Uterus (tissue), 2 donors: ENCODE measurements at regions not wholly inside any gene's neighbourhood (a gene's known extent, or its start where the extent isn't known, plus 50 kb on each side); places are given as distances from the start of the nearest gene placed in this dataset.
"Not testable (repeated sequence)": the region's sequence is repeated elsewhere in the genome, so short reads cannot be mapped to it uniquely, and the experiment has no call there.

Experiments used
- CTCF ChIP-seq, 4 experiments: fragments of 200-600 bp in 2 of 4; fragments of 450-650 bp in 2 of 4; sonication (generic) in 2 of 4; IDR thresholded peaks; one replicate each; pipeline ENCODE4 v1.5.1; 2016 to 2019; ENCODE audit warnings: antibody characterized with exemption in 4 of 4, mild to moderate bottlenecking in 2 of 4, moderate library complexity in 1 of 4
- POLR2A ChIP-seq, 2 donors: fragments of 450-650 bp; IDR thresholded peaks; one replicate each; pipeline ENCODE4 v1.6.1; 2016; ENCODE audit warnings: antibody characterized with exemption in 2 of 2, mild to moderate bottlenecking in 1 of 2, moderate library complexity in 1 of 2

- TF ChIP-seq CTCF, POLR2A (IDR thresholded peaks at IDR 0.05): not testable (repeated sequence)
Measured at GRCh38 chr3:20970807-20971206, 780.2 kb downstream of the ZNF385D start.
